Neural progenitor cell (in vitro differentiated cells): ENCODE measurements at regions not wholly inside any gene's neighbourhood (a gene's known extent, or its start where the extent isn't known, plus 50 kb on each side); places are given as distances from the start of the nearest gene placed in this dataset.

ENCODE experiments used
- DNase-seq: peaks from one replicate; pipeline ENCODE4 v3.0.0-alpha.2; 2016; ENCODE audit warnings: low spot score
- H2AFZ ChIP-seq: fragments of 200-600 bp; sonication (generic); replicated peaks from 2 replicates; pipeline ENCODE4 v1.6.1; 2016; ENCODE audit warnings: antibody characterized with exemption
- H3F3A ChIP-seq: fragments of 200-600 bp; sonication (generic); 2 replicates; pipeline ENCODE4 v1.6.1; 2016; ENCODE audit warnings: antibody characterized with exemption, low read depth
- H3K27ac ChIP-seq: fragments of 200-600 bp; sonication (generic); 2 replicates; pipeline ENCODE4 v1.5.1; 2016; ENCODE audit warnings: mild to moderate bottlenecking
- H3K27me3 ChIP-seq: fragments of 200-600 bp; sonication (generic); 2 replicates; pipeline ENCODE4 v1.6.1; 2016; ENCODE audit warnings: mild to moderate bottlenecking, moderate library complexity
- H3K36me3 ChIP-seq: fragments of 200-600 bp; sonication (generic); 2 replicates; pipeline ENCODE4 v1.5.1; 2016
- H3K4me1 ChIP-seq: fragments of 200-600 bp; sonication (generic); 2 replicates; pipeline ENCODE4 v1.6.1; 2016; ENCODE audit warnings: mixed run types
- H3K4me2 ChIP-seq: fragments of 200-600 bp; sonication (generic); 2 replicates; pipeline ENCODE4 v1.6.1; 2016
- H3K4me3 ChIP-seq: fragments of 200-600 bp; sonication (generic); 2 replicates; pipeline ENCODE4 v1.5.1; 2016
- H3K79me2 ChIP-seq: fragments of 200-600 bp; sonication (generic); 2 replicates; pipeline ENCODE4 v1.6.1; 2016; ENCODE audit warnings: low read depth
- H3K9ac ChIP-seq: fragments of 200-600 bp; sonication (generic); 2 replicates; pipeline ENCODE4 v1.6.1; 2016
- H3K9me3 ChIP-seq: fragments of 200-600 bp; sonication (generic); 2 replicates; pipeline ENCODE4 v1.5.1; 2016; ENCODE audit warnings: low read depth
- H4K20me1 ChIP-seq: fragments of 200-600 bp; sonication (generic); 2 replicates; pipeline ENCODE4 v1.6.1; 2016; ENCODE audit warnings: low read depth
- H3K27ac Mint-ChIP-seq: 3 replicates; pipeline ENCODE4 v1.8.0; 2021; ENCODE audit warnings: mixed read lengths
- H3K27me3 Mint-ChIP-seq: 2 replicates; pipeline ENCODE4 v1.8.0; 2022; ENCODE audit warnings: low read depth, mild to moderate bottlenecking, inconsistent platforms, moderate library complexity, mixed read lengths; ENCODE audit not compliant: insufficient read depth
- H3K36me3 Mint-ChIP-seq: 3 replicates; pipeline ENCODE4 v1.8.0; 2021; ENCODE audit warnings: mixed read lengths
- H3K4me1 Mint-ChIP-seq: 3 replicates; pipeline ENCODE4 v1.8.0; 2021; ENCODE audit warnings: mixed read lengths
- H3K4me3 Mint-ChIP-seq: 3 replicates; pipeline ENCODE4 v1.8.0; 2021; ENCODE audit warnings: mild to moderate bottlenecking, moderate library complexity, mixed read lengths
- H3K9me3 Mint-ChIP-seq: 3 replicates; pipeline ENCODE4 v1.8.0; 2020; ENCODE audit warnings: mixed read lengths
- CTCF ChIP-seq: fragments of 200-600 bp; sonication (generic); IDR thresholded peaks from 2 replicates; pipeline ENCODE4 v1.5.1; 2017; ENCODE audit warnings: antibody characterized with exemption, mild to moderate bottlenecking
- EZH2 ChIP-seq: fragments of 200-600 bp; sonication (generic); IDR thresholded peaks from 2 replicates; pipeline ENCODE4 v1.6.1; 2017; ENCODE audit warnings: antibody characterized with exemption, mild to moderate bottlenecking, moderate library complexity
- EZH2phosphoT487 ChIP-seq: fragments of 200-600 bp; sonication (generic); IDR thresholded peaks from 2 replicates; pipeline ENCODE4 v1.6.1; 2017; ENCODE audit warnings: antibody characterized with exemption

GRCh38 chr14:80350707-80351106, 139.4 kb upstream of the DIO2 start:
- no peak overlapping the region for H3K9ac ChIP-seq
- no peaks in the 10 kb centered on the region for H3K79me2 ChIP-seq
- H3K4me3 Mint-ChIP-seq = no peak overlapping the region
- no peaks in the 10 kb centered on the region for H3K27me3 ChIP-seq
- no peaks in the 10 kb centered on the region for H3K4me1 ChIP-seq
- H3K4me2 ChIP-seq = no peak overlapping the region
- no peaks in the 10 kb centered on the region for H3K27me3 Mint-ChIP-seq
- TF ChIP-seq EZH2 (no peak), EZH2phosphoT487 (no peak), CTCF (no peak)
- no peak overlapping the region for H3K4me3 ChIP-seq
- no peaks in the 10 kb centered on the region for H3K36me3 Mint-ChIP-seq
- no peak overlapping the region for H3K27ac Mint-ChIP-seq
- no peaks in the 10 kb centered on the region for H3K9me3 ChIP-seq
- H3K9me3 Mint-ChIP-seq = no peaks in the 10 kb centered on the region
- no peaks in the 10 kb centered on the region for H4K20me1 ChIP-seq
- no peaks in the 10 kb centered on the region for H3K4me1 Mint-ChIP-seq
- H3K36me3 ChIP-seq = no peaks in the 10 kb centered on the region
- no peaks in the 10 kb centered on the region for H3F3A ChIP-seq
- DNase-seq = no peak
- no peak overlapping the region for H3K27ac ChIP-seq
- H2AFZ ChIP-seq = no peak overlapping the region

GRCh38 chr14:80346395-80346794, 135.1 kb upstream of the DIO2 start:
- Histone ChIP-seq H2AFZ (peak overlapping the region; percentile 3), H3K4me1 (no peaks in the 10 kb centered on the region), H3K27ac (no peak overlapping the region), H3K27me3 (no peaks in the 10 kb centered on the region), H3K4me2 (no peak overlapping the region), H3K4me3 (no peak overlapping the region), H3K9me3 (no peaks in the 10 kb centered on the region), H4K20me1 (no peaks in the 10 kb centered on the region), H3F3A (no peaks in the 10 kb centered on the region), H3K36me3 (no peaks in the 10 kb centered on the region), H3K9ac (no peak overlapping the region), H3K79me2 (no peaks in the 10 kb centered on the region)
- Mint-ChIP-seq H3K9me3 (no peaks in the 10 kb centered on the region), H3K4me3 (no peak overlapping the region), H3K4me1 (no peaks in the 10 kb centered on the region), H3K27ac (no peak overlapping the region), H3K36me3 (no peaks in the 10 kb centered on the region), H3K27me3 (no peaks in the 10 kb centered on the region)
- TF ChIP-seq EZH2 (no peak), CTCF (no peak), EZH2phosphoT487 (no peak)
- no peak for DNase-seq

- H4K20me1 ChIP-seq = no peaks in the 10 kb centered on the region
- H3K27ac Mint-ChIP-seq = no peak overlapping the region
- H3K79me2 ChIP-seq = no peaks in the 10 kb centered on the region
- DNase-seq = no peak
- H3K4me3 Mint-ChIP-seq = no peak overlapping the region
- H3K9ac ChIP-seq = no peak overlapping the region
- no peak for TF ChIP-seq EZH2
- TF ChIP-seq EZH2phosphoT487 = no peak
- TF ChIP-seq CTCF = no peak
- no peaks in the 10 kb centered on the region for H3K27me3 Mint-ChIP-seq
- no peaks in the 10 kb centered on the region for H3K4me1 ChIP-seq
- no peaks in the 10 kb centered on the region for H3K36me3 Mint-ChIP-seq
- no peaks in the 10 kb centered on the region for H3K4me1 Mint-ChIP-seq
- H3K27ac ChIP-seq = no peak overlapping the region
- H2AFZ ChIP-seq = no peak overlapping the region
- H3F3A ChIP-seq = no peaks in the 10 kb centered on the region
- H3K4me3 ChIP-seq = no peak overlapping the region
- no peak overlapping the region for H3K4me2 ChIP-seq
- H3K36me3 ChIP-seq = no peaks in the 10 kb centered on the region
- no peaks in the 10 kb centered on the region for H3K9me3 Mint-ChIP-seq
- no peaks in the 10 kb centered on the region for H3K27me3 ChIP-seq
- no peaks in the 10 kb centered on the region for H3K9me3 ChIP-seq
Observed at GRCh38 chr14:80344208-80344607, 132.9 kb upstream of the DIO2 start.
